Activated CD4-positive, alpha-beta T cell treated with anti-CD3 and anti-CD28 coated beads, Interleukin-2, amount 50 U/mL, for 48 hours (primary cell): ENCODE measurements at regions not wholly inside any gene's neighbourhood (a gene's known extent, or its start where the extent isn't known, plus 50 kb on each side); places are given as distances from the start of the nearest gene placed in this dataset.
"Not testable (repeated sequence)": the region's sequence is repeated elsewhere in the genome, so short reads cannot be mapped to it uniquely, and the experiment has no call there.

Experiments used
- DNase-seq, 2 experiments: peaks; one replicate each; pipeline ENCODE4 v3.0.0-alpha.2; 2020

DNA sequence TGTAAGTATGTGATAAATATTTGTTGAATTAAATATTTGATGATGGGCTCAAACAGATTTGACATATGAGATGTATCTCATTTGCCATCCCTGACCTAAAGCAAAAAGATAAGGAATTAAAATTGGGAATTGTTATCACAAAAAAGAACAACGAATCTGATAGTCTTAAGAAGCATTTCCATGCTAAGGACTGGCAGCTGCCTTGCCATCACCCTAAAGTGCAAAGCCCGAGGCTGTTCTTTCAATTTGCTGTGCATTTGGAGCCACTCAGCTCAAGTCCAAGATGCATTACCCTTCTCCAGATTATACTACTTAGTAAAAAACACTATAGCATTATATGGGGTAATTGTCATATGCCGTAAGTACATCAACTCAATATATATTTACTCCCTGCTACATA, 618.3 kb upstream of the CLINT1 start:
- no peak for DNase-seq

DNA sequence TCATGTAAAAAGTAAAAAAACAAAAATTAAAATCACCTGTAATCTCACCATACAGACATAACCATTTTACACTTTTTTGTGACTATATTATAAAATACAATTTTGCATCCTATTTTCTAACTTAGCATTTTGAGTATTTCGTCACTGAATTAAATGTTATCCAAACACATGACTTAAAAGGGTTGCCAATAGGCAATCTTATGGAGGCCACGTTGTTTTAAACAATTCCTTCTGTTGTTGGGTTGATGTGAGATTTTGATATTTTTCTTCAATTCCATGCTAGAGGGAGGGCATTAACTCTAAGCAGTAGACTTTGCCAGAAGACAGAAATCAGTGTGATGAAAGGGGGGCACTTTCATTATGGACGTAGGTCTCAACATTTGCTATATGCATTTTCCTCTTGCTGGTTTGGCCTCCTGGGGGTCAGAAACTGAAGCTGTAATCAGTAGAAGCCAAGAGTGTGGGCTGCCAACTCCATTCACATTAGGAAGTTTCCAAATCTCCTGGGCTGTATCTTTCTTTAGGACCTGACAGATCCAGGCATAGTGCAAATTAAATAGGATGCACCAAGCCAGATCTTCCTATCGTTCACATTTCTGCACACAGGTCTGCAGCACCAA, 614.2 kb upstream of the CLINT1 start:
- no peak for DNase-seq

DNA sequence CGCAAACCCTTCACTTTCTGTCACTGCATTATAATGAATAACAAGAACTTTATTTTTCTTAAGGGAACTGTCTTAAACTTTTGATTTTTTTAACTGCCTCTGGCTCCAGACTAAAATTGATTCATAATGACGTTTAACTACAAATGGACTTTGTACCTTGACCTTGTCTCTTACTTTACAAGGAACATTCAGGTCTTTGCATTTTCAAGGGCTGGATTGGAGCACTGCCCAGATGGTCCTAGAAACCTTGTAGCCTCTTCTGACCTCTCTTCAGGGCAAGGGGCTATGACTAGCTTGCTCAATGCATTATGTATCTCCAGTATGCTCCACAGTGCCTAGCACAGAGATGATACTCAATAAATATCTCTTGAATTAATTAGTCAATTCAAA, 612.6 kb upstream of the CLINT1 start:
- no peak for DNase-seq

DNA sequence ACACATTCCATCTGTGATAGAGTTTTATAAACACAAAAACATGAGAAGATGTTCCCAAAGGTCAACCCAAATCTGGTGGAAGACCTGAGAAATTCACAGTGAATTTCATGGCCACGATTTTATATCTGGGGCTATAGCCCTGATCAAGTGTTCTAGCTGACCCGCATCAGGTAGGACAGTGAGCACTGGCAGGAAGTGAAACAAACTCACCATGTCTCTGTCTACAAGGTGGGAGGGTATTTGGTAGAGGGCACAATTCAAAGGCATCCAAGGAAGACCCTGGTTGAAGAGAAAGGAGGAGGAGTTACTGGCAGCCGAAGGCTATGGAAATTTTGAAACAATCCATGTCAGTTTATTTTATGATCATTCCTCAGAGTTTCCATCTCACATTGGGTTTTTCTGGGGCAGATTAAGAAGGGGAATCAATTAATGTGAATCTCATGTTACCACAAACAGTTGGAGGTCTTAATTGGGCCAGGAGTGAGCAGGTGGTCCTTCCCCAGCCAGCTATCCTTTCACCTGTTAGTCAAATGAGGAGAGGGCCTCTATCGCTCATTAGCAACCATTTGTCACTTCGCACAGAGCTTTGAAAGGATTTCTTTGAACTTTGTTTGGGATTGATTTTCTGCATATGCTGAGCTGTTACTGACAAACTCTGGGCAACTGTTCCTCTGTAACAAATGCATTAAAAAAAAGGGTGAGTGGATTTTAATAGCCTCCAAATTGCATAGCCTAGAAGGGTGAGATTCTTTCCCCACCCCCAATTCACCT, 612.0 kb upstream of the CLINT1 start:
- DNase-seq = no peak

DNA sequence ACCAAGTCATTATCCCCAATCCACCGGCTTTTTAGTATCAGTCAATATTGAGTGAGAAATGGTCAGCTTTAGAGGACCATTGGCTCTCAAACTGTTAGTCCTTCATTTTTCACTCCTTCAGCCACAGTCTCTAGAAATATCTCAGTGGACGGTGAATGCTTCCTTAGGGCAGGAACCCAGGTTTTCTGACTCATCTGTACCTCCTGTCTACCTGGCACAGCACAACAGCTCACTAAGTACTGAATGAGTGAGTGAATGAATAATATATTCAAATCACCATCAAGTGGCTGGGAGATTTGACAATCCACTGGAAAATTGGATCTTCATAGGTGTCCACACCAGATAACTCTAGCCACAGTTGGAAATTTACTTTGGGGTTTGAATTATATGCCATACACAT, 609.5 kb upstream of the CLINT1 start:
- DNase-seq = no peak

DNA sequence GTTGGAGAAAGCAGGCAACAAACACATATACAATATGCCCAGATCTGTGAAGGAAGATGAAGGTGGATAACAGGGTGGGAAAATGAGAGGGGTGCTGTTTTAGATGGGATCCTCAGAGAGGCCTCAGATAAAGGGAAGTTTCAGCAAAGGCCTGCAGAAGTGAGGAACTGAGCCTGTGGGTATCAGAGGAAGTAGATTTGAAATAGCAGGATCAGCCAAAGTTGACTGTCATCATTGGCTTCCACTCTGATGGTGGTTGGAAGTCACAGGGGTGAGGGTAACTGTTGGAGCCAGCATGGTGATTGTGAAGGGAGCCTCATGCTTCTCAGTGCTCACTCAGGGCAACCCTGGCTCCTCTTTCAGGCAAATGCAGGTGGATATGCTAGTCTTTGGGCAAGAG, 607.2 kb upstream of the CLINT1 start:
- no peak for DNase-seq

DNA sequence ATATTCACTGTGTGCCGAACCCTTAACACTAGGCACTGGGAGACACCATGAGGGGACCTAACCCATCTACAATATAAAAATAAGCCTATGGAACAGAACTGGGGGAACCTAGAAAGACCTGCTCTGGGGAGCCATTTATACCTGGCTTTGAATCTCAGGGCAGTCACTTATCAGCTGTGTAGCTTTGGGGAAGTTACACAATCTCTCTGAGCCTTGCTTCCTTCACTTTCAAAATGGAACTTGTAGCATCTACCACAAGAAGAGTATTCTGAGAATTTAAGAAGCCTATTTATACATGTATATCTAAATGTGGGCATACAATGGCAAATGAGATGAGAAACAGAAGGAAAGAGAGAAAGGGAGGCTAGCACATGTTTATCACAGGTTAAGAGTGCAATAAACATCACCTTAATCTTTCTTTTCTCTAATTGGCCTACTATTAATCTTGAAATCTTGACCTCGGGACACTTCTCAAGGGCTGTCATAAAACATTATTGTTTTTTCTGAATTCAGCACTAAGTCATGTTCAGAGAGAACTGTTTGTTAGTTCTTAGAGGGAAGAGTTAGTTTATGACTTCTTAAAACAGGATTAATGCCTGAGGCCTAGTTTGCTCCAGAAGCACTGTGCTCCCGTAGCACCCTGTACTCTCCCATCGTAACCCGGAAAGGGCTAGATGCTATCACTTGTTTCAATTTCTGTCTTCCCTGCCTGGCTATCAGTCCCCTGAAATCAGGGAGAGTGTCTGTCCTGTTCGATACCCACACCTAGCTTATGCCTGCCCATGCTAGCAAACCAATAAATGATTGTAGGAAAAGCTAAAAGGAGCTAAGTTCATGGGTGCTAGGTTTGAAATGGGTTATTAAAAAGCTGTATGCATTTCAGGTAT, 606.4 kb upstream of the CLINT1 start:
- no peak for DNase-seq

DNA sequence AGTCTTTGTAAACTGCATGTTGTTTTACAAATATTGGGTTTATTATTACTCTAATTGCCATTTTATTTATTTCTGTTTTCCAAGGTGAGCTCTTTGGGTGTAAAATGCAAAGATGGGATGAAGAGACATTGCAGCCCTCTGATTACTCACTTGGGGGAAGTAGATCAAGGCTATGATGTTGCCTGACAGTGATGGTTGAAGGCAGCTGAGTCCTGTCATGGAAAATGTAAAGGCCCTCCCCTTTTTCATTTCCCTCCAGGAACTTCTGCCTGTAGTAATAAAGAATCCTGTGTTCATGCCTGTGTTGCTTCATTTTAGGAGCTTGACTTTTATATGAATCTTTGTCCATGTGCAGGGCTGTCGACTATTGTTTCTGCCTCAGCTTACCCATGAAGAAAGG, 605.4 kb upstream of the CLINT1 start:
- DNase-seq = no peak

DNA sequence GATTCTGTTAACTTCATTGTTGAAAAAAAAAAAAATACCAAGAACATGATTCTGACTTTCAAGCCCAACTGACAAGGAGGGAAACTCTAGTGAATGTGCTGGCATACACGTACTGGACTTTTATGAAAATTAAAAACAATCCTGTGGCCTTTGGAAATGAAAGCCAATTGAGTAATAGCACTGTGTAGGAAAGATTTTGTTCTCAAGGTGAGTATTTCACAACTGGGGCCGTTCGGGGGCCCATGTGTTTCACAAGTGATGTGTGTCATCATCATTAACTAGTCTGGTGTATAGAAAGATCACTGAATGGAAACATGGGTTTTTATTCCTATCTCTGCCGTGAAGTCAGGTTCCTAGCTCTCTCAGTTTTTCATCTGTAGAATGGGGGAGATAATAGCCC, 605.0 kb upstream of the CLINT1 start:
- DNase-seq = peak; percentile 2 to 16

DNA sequence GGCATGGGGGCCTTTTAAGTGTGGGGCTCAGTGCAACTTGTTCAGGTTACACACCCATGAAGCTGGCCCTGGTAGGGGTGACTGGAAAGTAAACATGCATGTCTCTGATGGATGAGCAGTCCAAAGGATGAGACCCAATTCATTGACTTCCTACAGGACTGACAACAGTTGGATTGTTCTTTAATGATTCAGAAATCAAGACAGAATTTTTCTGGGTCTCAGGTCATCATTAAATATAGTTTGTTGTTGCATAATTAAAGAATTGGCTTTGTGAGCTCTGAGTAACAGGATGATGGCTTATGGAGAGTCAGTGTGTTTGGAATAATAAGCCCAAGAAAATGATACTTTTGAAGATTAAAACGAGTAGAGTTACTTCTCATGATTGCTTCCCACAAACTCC, 604.2 kb upstream of the CLINT1 start:
- DNase-seq = no peak

DNA sequence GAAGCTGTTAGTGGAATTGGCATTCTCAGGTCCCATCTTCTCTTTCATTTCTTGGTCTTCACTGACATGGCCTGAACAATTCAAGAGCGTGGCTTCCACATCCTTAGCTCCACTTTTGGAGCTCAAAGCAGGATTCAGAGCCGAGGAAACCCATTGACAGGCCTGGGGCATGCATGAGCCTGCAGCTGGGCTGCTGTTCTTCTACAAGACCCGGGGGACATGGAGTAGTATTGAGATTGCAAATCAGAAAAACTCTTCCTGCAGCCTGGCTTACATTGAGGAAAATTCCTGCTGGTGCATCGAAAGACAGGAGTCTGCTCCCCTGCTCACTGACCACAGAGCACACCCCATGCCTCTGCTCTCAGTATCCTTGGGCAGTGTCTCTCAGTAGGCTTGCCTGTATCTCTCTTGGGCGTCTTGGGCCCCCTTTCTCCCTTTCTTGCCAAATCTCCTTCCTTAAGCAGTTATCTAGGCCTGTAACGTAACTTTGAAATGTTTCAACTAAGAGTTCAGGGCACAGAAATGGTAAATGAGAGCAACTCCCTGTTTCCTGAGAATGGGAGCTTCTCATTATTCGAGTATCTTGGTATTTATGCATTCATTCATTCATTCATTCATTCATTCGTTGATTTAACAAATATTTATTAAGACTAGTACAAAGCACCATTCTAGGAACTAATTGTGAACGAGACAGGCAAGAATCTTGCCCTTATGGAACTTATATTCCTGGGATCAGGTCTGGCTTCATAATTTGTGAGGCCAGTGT, 603.6 kb upstream of the CLINT1 start:
- no peak for DNase-seq

DNA sequence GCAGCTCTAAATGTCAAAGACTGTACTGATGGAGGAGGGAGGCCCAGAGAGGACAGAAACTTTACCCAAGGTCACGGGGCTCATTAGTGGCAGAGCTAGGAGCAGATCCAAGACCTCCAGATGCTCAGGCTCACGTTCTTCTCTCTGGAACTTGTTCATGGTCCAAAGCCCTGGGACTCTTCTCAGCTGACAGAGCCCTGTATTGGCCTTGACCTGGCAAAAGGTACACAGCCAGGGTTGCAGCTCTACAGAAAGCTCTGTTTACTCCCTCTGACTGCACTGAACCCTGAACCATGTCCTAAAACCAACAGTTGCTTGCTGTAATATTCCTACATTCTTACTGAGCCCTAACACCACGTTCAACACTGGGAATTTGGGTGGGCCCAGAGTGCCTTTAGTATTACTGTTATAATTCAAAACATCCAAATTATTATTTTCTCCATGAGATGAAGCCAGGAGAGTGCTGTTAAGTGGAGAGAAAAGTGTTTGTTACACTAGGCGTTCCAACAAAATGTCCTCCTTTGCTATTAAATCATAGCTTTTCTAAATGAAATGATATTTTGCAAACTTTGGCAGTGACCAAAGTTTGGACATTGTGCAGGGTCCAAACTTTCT, 602.4 kb upstream of the CLINT1 start:
- DNase-seq = no peak

DNA sequence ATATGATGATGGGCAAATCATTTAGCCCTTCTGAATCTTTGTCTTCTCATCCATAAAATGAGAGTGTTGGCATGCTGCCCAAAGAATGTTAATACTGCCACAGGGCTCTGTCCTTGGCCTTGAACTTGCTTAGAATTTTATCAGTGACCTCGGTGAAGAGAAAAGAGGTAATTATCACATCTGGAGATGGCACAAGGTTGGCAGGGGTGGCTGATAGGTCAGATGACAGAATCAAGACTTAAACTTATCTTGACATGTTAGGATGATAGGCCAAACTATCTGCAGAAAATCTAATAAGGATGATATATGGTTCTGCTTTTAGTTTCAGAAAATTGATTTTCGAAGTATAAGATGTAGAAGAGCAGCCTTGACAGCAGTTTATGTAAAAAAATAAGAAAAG, 599.1 kb upstream of the CLINT1 start:
- no peak for DNase-seq

DNA sequence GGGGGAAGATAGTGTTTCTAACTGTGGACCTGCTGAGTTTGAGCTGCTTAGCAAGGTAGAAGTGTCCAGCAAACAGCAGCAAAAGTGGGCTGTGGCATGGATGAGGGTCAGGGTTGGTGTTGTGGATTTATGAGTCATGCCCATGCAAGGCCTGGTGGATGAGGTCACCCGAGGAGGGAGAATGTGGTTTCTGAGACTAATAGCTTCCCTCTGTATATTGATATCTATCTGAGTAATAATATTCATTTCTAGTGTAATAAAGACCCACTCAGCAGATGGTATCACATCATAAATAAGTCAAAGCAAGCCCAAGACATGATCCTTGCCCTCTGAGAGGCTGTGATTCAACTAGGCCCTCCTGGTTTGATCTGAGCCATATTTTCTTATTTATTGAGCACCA, 597.8 kb upstream of the CLINT1 start:
- no peak for DNase-seq

DNA sequence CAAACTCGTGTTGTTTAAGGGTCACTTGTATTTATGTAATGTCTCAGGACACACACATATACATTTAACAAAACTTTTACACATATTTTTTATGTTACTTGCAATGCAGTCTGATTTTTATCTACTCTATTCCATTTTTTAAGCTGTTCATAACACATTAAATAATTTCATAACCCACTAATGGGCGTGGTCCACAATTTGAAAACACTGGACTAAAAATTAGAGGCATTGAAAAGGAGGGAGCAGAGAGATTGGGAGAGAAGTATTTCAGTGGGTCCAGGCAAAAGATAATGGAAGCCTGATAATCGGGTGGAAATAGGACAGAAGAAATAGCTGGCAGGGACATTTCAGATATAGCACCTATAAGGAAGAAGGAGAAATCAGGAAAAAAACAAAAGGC, 597.3 kb upstream of the CLINT1 start:
- DNase-seq = no peak

DNA sequence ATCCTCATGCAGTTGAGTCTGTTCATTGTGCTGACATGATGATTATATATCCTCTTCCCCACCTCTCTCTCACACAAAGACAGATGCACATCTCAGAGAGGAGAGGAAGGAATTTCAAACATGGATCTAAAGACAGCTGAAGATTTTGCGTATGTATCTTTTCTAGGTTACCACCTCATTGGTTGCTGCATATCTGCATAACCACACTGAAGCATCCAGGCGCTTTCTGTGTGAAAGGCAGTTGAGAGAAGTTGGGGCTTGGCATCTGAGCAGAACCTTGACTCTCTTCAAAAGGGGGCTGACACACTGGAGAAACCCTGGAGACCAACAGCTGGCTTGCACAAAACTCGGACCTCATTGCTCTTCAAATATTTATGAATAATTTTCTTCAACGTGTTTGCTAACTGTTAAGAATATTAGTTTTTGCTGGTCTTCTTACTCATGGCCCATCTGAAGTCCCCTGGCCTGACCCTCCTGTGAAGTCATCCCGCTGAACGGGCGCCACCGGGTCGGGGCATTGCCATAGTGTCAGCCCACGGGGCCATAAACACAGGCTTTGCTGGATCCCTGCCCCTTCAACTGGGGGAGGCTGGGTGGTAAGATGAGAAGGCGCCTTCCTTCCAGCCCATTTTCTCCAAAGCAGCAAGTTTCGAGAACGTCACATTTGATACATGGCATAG, 593.2 kb upstream of the CLINT1 start:
- DNase-seq = no peak

DNA sequence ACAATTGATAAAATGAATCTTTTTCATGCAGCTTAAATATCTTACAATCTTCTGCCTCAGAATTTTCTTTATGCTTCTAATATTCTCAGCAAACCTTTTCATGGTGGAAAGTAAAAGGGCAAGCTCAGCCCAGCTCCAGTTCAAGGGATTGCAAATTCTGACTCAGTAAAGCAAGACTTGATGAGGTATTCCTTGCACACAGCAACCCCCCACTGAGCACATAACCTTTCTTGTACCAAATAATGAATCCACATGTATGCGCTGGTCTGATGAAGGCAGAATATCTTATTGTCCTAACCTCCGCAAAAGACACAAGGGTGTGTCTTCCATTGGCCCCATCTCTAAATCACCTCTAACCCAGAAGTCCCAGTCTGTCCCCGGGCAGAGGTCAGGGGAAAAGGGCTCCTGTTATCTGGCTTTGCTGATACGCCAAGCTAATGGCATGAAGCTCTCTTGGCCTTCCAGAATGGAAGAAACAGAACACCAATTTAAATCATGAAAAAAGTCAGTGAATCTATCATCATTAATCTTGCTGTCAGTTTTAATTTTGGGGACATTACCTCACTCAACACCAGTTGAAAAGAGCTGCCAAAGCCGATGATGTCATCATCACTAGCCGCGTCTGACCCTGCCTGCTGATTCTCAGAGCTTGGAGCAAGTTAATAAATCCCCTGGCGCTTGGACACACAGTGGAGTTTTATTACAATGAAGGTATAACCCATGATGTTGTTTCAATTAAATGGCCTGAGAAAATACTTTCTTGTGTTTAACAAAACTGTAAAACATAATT, 592.5 kb upstream of the CLINT1 start:
- no peak for DNase-seq

DNA sequence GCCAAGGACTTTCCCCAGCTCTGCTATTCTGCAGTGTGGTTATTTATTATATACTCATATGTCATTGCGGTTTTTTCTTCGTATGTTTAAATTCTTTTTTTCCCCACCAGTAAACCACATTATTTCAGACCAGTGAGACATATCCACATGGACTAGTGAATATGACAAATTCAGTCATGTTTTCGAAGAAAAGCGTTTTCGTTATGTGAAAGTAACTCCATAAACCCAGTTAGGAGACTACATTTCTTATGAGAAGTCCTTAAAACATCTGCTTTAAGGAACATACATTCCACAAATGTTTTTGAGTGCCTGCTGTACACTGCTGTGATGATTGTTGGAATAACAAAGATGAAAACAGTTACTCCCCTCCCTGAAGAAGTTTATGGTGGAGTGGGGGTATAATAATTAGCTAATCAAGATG, 591.8 kb upstream of the CLINT1 start:
- DNase-seq = no peak

DNA sequence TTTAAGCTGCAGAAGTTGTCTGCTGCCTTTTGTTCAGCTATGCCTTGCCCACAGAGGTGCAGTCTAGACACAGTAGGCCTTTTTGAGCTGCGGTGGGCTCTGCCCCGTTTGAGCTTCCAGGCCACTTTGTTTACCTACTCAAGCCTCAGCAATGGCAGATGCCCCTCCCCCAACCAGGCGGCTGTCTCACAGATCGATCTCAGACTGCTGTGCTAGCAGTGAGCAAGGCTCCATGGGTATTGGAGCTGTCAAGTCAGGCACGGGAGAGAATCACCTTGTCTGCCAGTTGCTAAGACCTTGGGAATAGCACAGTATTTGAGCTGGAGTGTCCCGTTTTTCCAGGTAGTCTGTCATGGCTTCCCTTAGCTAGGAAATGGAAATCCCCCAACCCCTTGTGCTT, 587.8 kb upstream of the CLINT1 start:
- not testable (repeated sequence) for DNase-seq

DNA sequence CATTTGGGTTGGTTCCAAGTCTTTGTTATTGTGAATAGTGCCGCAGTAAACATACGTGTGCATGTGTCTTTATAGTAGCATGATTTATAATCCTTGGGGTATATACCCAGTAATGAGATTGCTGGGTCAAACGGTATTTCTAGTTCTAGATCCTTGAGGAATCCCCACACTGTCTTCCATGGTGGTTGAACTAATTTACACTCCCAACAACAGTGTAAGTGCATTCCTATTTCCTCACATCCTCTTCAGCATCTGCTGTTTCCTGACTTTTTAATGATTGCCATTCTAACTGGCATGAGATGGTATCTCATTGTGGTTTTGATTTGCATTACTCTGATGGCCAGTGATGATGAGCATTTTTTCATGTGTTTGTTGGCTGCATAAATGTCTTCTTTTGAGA, 580.3 kb upstream of the CLINT1 start:
- DNase-seq = not testable (repeated sequence)
